Stimulated activated CD8-positive, alpha-beta memory T cell treated with anti-CD3 and anti-CD28 coated beads, Interleukin-12 subunit alpha, Interleukin-12 subunit beta, amount 100 ng/mL, for 24 hours (primary cell): ENCODE measurements at regions not wholly inside any gene's neighbourhood (a gene's known extent, or its start where the extent isn't known, plus 50 kb on each side); places are given as distances from the start of the nearest gene placed in this dataset.

Experiments
- DNase-seq: peaks from one replicate; pipeline ENCODE4 v3.0.0-alpha.2; 2020; ENCODE audit errors: extremely low read depth

GRCh38 chr10:129353101-129353500, 113.9 kb upstream of the MGMT start:
- no peak for DNase-seq

- DNase-seq = no peak
Observed at GRCh38 chr10:129360046-129360445, 107.0 kb upstream of the MGMT start.

GRCh38 chr10:129361676-129362376, 105.2 kb upstream of the MGMT start:
- DNase-seq = no peak

- no peak for DNase-seq
Observed at GRCh38 chr10:129364949-129365348, 102.1 kb upstream of the MGMT start.

- no peak for DNase-seq
Observed at GRCh38 chr10:129365767-129366402, 101.2 kb upstream of the MGMT start.

GRCh38 chr10:129366450-129366849, 100.6 kb upstream of the MGMT start:
- DNase-seq = no peak

- no peak for DNase-seq
Observed at GRCh38 chr10:129369566-129369965, 97.5 kb upstream of the MGMT start.

GRCh38 chr10:129371541-129371940, 95.5 kb upstream of the MGMT start:
- DNase-seq = no peak

GRCh38 chr10:129372172-129372571, 94.9 kb upstream of the MGMT start:
- no peak for DNase-seq

- DNase-seq = no peak
Observed at GRCh38 chr10:129373231-129373630, 93.8 kb upstream of the MGMT start.

- DNase-seq = no peak
Observed at GRCh38 chr10:129373718-129374117, 93.3 kb upstream of the MGMT start.

- DNase-seq = no peak
Observed at GRCh38 chr10:129375171-129375570, 91.9 kb upstream of the MGMT start.

- no peak for DNase-seq
Observed at GRCh38 chr10:129375912-129376311, 91.1 kb upstream of the MGMT start.

GRCh38 chr10:129380279-129380678, 86.8 kb upstream of the MGMT start:
- DNase-seq = no peak

- no peak for DNase-seq
Observed at GRCh38 chr10:129381741-129382140, 85.3 kb upstream of the MGMT start.

GRCh38 chr10:129382401-129382800, 84.6 kb upstream of the MGMT start:
- no peak for DNase-seq

GRCh38 chr10:129383651-129384050, 83.4 kb upstream of the MGMT start:
- no peak for DNase-seq

GRCh38 chr10:129385600-129385999, 81.4 kb upstream of the MGMT start:
- DNase-seq = no peak

GRCh38 chr10:129386415-129387257, 80.4 kb upstream of the MGMT start:
- no peak for DNase-seq

GRCh38 chr10:129387258-129387525, 79.8 kb upstream of the MGMT start:
- no peak for DNase-seq

- no peak for DNase-seq
Observed at GRCh38 chr10:129388435-129388834, 78.6 kb upstream of the MGMT start.

GRCh38 chr10:129389194-129389593, 77.8 kb upstream of the MGMT start:
- DNase-seq = no peak

- DNase-seq = no peak
Observed at GRCh38 chr10:129390147-129390546, 76.9 kb upstream of the MGMT start.
